GM18508 (cell line): ENCODE measurements at regions not wholly inside any gene's neighbourhood (a gene's known extent, or its start where the extent isn't known, plus 50 kb on each side); places are given as distances from the start of the nearest gene placed in this dataset.

Source experiments
- ATAC-seq: cut with Tn5 transposase; IDR thresholded peaks from one replicate; pipeline ENCODE4 v1.9.1; 2021; ENCODE audit warnings: moderate number of reproducible peaks; ENCODE audit not compliant: insufficient read depth, unreplicated experiment

GRCh38 chr13:65026505-65026904, 2203.6 kb downstream of the PCDH9 start:
- ATAC-seq: no peak

GRCh38 chr13:65011378-65011777, 2218.8 kb downstream of the PCDH9 start:
- no peak for ATAC-seq

GRCh38 chr13:64997438-64997837, 2232.7 kb downstream of the PCDH9 start:
- ATAC-seq: no peak

GRCh38 chr13:64993514-64994164, 2236.5 kb downstream of the PCDH9 start:
- ATAC-seq: no peak

- no peak for ATAC-seq
Observed at GRCh38 chr13:64992314-64992713, 2237.8 kb downstream of the PCDH9 start.

- ATAC-seq: no peak
Observed at GRCh38 chr13:64985075-64985474, 2245.1 kb downstream of the PCDH9 start.

GRCh38 chr13:64962404-64962803, 2267.7 kb downstream of the PCDH9 start:
- no peak for ATAC-seq

- no peak for ATAC-seq
Observed at GRCh38 chr13:64959276-64959675, 2270.9 kb downstream of the PCDH9 start.

GRCh38 chr13:64958106-64958505, 2272.0 kb downstream of the PCDH9 start:
- ATAC-seq: no peak

GRCh38 chr13:64938660-64939059, 2291.5 kb downstream of the PCDH9 start:
- ATAC-seq: no peak

- ATAC-seq: no peak
Observed at GRCh38 chr13:64937302-64937701, 2292.8 kb downstream of the PCDH9 start.

- no peak for ATAC-seq
Observed at GRCh38 chr13:64936879-64937278, 2293.3 kb downstream of the PCDH9 start.

- no peak for ATAC-seq
Observed at GRCh38 chr13:64935441-64935840, 2294.7 kb downstream of the PCDH9 start.

GRCh38 chr13:64934569-64935362, 2295.4 kb downstream of the PCDH9 start:
- ATAC-seq: no peak

GRCh38 chr13:64930636-64931035, 2299.5 kb downstream of the PCDH9 start:
- no peak for ATAC-seq

GRCh38 chr13:64928696-64929499, 2301.2 kb downstream of the PCDH9 start:
- ATAC-seq: no peak

- ATAC-seq: no peak
Observed at GRCh38 chr13:64925727-64926126, 2304.4 kb downstream of the PCDH9 start.

- ATAC-seq: no peak
Observed at GRCh38 chr13:64925284-64925683, 2304.9 kb downstream of the PCDH9 start.

GRCh38 chr13:64924401-64924800, 2305.7 kb downstream of the PCDH9 start:
- no peak for ATAC-seq

- no peak for ATAC-seq
Observed at GRCh38 chr13:64917566-64917965, 2312.6 kb downstream of the PCDH9 start.

- ATAC-seq: no peak
Observed at GRCh38 chr13:64912141-64912540, 2318.0 kb downstream of the PCDH9 start.
